DND-41 (cell line): ENCODE measurements at regions not wholly inside any gene's neighbourhood (a gene's known extent, or its start where the extent isn't known, plus 50 kb on each side); places are given as distances from the start of the nearest gene placed in this dataset.
"Not testable (repeated sequence)": the region's sequence is repeated elsewhere in the genome, so short reads cannot be mapped to it uniquely, and the experiment has no call there.

ENCODE experiments used
- ATAC-seq: fragments of 200-7000 bp; cut with Tn5 transposase; 3 replicates; pipeline ENCODE4 v1.9.1; 2021; ENCODE audit warnings: low read depth; ENCODE audit not compliant: insufficient read depth
- DNase-seq: peaks from one replicate; pipeline ENCODE4 v3.0.0-alpha.2; 2020
- H2AFZ ChIP-seq: 2 replicates; pipeline ENCODE4 v1.6.0; 2012; ENCODE audit warnings: low read depth, low read length
- H3K27ac ChIP-seq: 2 replicates; pipeline ENCODE4 v1.5.1; 2012; ENCODE audit warnings: low read length, inconsistent platforms
- H3K27me3 ChIP-seq: fragments of 200-600 bp; sonication (generic); 2 replicates; pipeline ENCODE4 v1.6.0; 2012; ENCODE audit warnings: low read length, mild to moderate bottlenecking, inconsistent platforms; ENCODE audit not compliant: insufficient read depth, poor library complexity
- H3K36me3 ChIP-seq: 2 replicates; pipeline ENCODE4 v1.5.1; 2012; ENCODE audit warnings: low read length, inconsistent platforms; ENCODE audit not compliant: insufficient read depth
- H3K4me1 ChIP-seq: 2 replicates; pipeline ENCODE4 v1.5.1; 2012; ENCODE audit warnings: mild to moderate bottlenecking, low read length; ENCODE audit not compliant: insufficient read depth
- H3K4me2 ChIP-seq: 2 replicates; pipeline ENCODE4 v1.6.0; 2012; ENCODE audit warnings: mild to moderate bottlenecking, moderate library complexity, low read length, inconsistent platforms; ENCODE audit not compliant: insufficient read depth
- H3K4me3 ChIP-seq, 2 experiments: fragments of 200-600 bp in 1 of 2; shearing (Covaris generic) in 1 of 2; 2 replicates each; pipeline ENCODE4 v1.5.1; 2012 to 2016; ENCODE audit warnings: inconsistent platforms in 2 of 2, low read length in 2 of 2, mild to moderate bottlenecking in 2 of 2, low read depth in 1 of 2, moderate library complexity in 1 of 2
- H3K79me2 ChIP-seq: 2 replicates; pipeline ENCODE4 v1.6.0; 2012; ENCODE audit warnings: low read length, inconsistent platforms; ENCODE audit not compliant: insufficient read depth
- H3K9ac ChIP-seq: 2 replicates; pipeline ENCODE4 v1.6.0; 2012; ENCODE audit warnings: low read depth, mild to moderate bottlenecking, inconsistent platforms, low read length, moderate library complexity
- H3K9me3 ChIP-seq: 2 replicates; pipeline ENCODE4 v1.5.1; 2012; ENCODE audit warnings: low read length, moderate library complexity, mild to moderate bottlenecking, inconsistent platforms; ENCODE audit not compliant: insufficient read depth, severe bottlenecking
- H4K20me1 ChIP-seq: 2 replicates; pipeline ENCODE4 v1.6.0; 2012; ENCODE audit warnings: low read length; ENCODE audit not compliant: insufficient read depth
- EZH2 ChIP-seq: IDR thresholded peaks from 3 replicates; pipeline ENCODE4 v1.6.1; 2012; ENCODE audit warnings: borderline replicate concordance, low read depth, mild to moderate bottlenecking, moderate library complexity, low read length, inconsistent platforms; ENCODE audit not compliant: severe bottlenecking
- TF ChIP-seq, protein P1 (sequence below): IDR thresholded peaks from 2 replicates; pipeline ENCODE4 v1.5.1; 2012; ENCODE audit warnings: borderline replicate concordance, low read length, moderate library complexity, mild to moderate bottlenecking; ENCODE audit not compliant: poor library complexity, severe bottlenecking; ENCODE audit errors: extremely low read depth

DNA sequence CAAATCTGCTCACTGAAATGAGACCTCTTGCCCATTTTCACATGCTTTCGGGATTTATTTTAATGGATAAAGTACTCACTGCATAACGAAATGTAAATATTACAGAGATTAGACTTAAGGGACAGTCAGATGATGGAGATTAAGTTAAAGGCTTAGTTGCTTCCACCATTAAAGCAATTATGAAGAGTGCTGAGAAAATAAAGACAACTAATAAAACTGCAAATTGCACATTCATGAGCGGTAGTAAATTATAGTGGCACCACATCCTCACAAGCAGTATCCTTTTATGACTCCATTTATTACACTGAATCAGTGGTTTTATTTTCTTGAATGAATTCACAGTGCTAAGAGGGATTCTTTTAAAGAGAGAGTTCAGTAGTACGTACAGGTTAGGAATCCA is 76.2 kb upstream of the TMED7 start:
- DNase-seq: no peak
- no peak for TF ChIP-seq EZH2
- TF ChIP-seq, protein P1, sequence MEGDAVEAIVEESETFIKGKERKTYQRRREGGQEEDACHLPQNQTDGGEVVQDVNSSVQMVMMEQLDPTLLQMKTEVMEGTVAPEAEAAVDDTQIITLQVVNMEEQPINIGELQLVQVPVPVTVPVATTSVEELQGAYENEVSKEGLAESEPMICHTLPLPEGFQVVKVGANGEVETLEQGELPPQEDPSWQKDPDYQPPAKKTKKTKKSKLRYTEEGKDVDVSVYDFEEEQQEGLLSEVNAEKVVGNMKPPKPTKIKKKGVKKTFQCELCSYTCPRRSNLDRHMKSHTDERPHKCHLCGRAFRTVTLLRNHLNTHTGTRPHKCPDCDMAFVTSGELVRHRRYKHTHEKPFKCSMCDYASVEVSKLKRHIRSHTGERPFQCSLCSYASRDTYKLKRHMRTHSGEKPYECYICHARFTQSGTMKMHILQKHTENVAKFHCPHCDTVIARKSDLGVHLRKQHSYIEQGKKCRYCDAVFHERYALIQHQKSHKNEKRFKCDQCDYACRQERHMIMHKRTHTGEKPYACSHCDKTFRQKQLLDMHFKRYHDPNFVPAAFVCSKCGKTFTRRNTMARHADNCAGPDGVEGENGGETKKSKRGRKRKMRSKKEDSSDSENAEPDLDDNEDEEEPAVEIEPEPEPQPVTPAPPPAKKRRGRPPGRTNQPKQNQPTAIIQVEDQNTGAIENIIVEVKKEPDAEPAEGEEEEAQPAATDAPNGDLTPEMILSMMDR: no peak

DNA sequence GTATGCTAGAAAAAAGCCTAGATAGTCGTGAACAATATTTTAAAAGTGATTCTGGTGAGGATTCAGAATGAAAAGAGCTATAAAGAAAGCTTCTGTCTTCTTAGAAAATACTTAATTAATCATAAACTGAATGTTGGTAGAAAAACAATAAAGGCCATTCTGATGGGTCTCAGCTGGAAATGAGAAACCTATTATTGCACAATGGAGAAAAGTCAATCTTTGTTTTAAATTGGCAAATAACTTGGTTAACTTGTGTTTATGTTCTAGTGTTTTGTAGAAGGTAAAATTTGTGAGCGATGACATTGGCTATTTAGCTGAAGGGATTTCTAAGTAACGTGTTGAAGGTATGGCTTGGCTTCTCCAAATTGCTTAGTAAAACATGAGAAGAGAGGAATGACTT is 74.1 kb upstream of the TMED7 start:
- no peaks in the 10 kb centered on the region for H3K4me1 ChIP-seq
- H3K79me2 ChIP-seq: no peaks in the 10 kb centered on the region
- DNase-seq (no peak), ATAC-seq (no peak)
- no peak overlapping the region for H3K27ac ChIP-seq
- TF ChIP-seq, protein P1: no peak
- TF ChIP-seq EZH2: no peak
- H3K9ac ChIP-seq: no peak overlapping the region
- H3K36me3 ChIP-seq: no peaks in the 10 kb centered on the region
- H3K4me2 ChIP-seq: no peak overlapping the region
- no peaks in the 10 kb centered on the region for H3K27me3 ChIP-seq
- no peak overlapping the region for H2AFZ ChIP-seq
- H3K4me3 ChIP-seq: no peak overlapping the region
- no peaks in the 10 kb centered on the region for H3K9me3 ChIP-seq
- H4K20me1 ChIP-seq: no peaks in the 10 kb centered on the region

More for the DNA sequence above, 76.2 kb upstream of the TMED7 start:
- H3K36me3 ChIP-seq: no peaks in the 10 kb centered on the region
- no peak overlapping the region for H3K4me3 ChIP-seq
- no peaks in the 10 kb centered on the region for H3K4me1 ChIP-seq
- no peak overlapping the region for H3K4me2 ChIP-seq
- no peaks in the 10 kb centered on the region for H4K20me1 ChIP-seq
- no peaks in the 10 kb centered on the region for H3K9me3 ChIP-seq
- no peak overlapping the region for H3K27ac ChIP-seq
- no peaks in the 10 kb centered on the region for H3K79me2 ChIP-seq
- no peak overlapping the region for H3K9ac ChIP-seq
- H3K27me3 ChIP-seq: no peaks in the 10 kb centered on the region
- ATAC-seq: no peak
- no peak overlapping the region for H2AFZ ChIP-seq

DNA sequence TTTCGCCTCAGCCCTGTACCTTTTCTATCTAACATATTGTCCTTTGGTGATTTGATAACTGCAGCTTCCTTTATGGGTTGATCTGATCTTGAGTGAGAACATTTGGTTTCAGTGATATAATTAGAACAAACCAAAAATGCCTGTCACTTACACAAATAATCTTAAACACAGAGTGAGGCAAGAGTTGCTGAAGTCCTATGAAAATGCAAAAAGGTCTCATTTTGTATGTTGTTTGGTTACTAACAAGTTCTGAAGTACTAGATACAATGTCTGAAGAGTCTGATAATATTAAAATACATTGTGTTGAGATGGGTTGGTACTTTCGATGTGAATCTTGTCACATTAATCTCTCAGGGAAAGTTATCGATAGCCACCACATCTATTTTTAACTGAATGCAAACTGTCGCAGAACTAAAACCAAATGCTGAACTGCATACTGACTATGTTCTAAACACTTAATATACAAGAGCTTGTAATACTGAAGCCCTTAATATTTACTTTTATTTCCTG is 70.4 kb upstream of the TMED7 start:
- Histone ChIP-seq H3K36me3 (no peaks in the 10 kb centered on the region), H3K27me3 (no peaks in the 10 kb centered on the region), H3K4me1 (no peaks in the 10 kb centered on the region), H3K79me2 (no peaks in the 10 kb centered on the region), H3K4me3 (no peak overlapping the region), H4K20me1 (no peaks in the 10 kb centered on the region), H3K4me2 (no peak overlapping the region), H3K9ac (no peak overlapping the region), H3K27ac (no peak overlapping the region), H2AFZ (no peak overlapping the region), H3K9me3 (no peaks in the 10 kb centered on the region)
- DNase-seq (no peak), ATAC-seq (no peak)
- TF ChIP-seq EZH2: no peak
- TF ChIP-seq, protein P1: no peak

DNA sequence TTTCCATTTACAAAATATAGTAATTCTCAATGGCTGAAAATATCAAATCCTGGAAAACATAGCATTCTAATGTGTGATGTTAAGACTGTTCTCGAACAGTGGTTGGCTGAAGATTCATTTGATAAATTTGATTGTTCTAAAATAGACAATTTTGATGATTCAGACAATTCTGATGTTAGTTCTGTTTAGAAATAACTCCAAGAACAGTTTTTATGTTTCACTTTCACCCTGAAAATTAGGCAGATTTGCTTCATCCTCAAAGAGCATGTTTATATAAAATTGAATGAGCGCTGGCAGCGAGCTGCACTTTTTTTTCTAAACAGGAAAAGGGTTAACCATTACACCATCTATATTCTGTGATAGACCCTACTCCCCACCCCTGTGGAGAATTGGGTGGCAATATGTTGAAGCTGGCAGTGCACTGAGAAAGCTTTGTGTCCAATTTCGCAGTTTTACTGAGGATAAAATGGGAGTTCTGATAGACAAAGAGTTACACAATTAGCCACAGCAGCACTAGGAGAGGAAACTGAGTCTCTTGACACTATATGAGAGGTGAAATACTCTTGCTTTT is 69.6 kb upstream of the TMED7 start:
- H3K79me2 ChIP-seq: no peaks in the 10 kb centered on the region
- no peak overlapping the region for H3K27ac ChIP-seq
- H3K36me3 ChIP-seq: no peaks in the 10 kb centered on the region
- H3K4me3 ChIP-seq: no peak overlapping the region
- TF ChIP-seq, protein P1: no peak
- no peak for TF ChIP-seq EZH2
- no peak overlapping the region for H3K4me2 ChIP-seq
- H3K9ac ChIP-seq: no peak overlapping the region
- DNase-seq (no peak), ATAC-seq (no peak)
- no peaks in the 10 kb centered on the region for H4K20me1 ChIP-seq
- H3K4me1 ChIP-seq: no peaks in the 10 kb centered on the region
- H2AFZ ChIP-seq: no peak overlapping the region
- H3K9me3 ChIP-seq: no peaks in the 10 kb centered on the region
- H3K27me3 ChIP-seq: no peaks in the 10 kb centered on the region

DNA sequence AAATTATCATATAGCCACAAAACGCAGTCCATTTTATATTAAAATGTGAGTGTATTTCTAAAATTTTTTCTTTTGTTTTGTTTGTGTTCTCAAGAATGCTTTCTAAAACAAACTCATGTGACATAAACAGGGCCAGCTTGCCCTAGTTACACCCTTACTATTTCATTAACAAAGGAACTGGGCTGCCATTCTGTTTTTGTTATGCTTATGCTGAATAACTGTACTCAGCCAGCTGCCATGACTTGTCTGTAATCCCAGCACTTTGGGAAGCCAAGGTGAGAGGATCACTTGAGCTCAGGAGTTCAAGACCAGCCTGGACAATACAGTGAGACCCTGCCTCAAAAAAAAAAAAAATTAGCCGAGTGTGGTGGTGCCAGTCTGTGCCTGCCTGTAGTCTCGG is 66.0 kb upstream of the TMED7 start:
- not testable (repeated sequence) for H3K79me2 ChIP-seq, H3K4me2 ChIP-seq, H4K20me1 ChIP-seq, H3K27ac ChIP-seq, H2AFZ ChIP-seq, DNase-seq, H3K4me3 ChIP-seq, H3K4me1 ChIP-seq, H3K27me3 ChIP-seq, H3K9ac ChIP-seq, H3K36me3 ChIP-seq, H3K9me3 ChIP-seq, ATAC-seq
